Fibroblast of mammary gland (primary cell): ENCODE measurements at regions not wholly inside any gene's neighbourhood (a gene's known extent, or its start where the extent isn't known, plus 50 kb on each side); places are given as distances from the start of the nearest gene placed in this dataset.

Experiments
- DNase-seq: peaks from one replicate; pipeline ENCODE4 v3.0.0-alpha.2; 2010; ENCODE audit warnings: low read depth
- H3K4me3 ChIP-seq: 2 replicates; pipeline ENCODE4 v1.5.1; 2011; ENCODE audit warnings: low read depth, mild to moderate bottlenecking, low read length, moderate library complexity; ENCODE audit not compliant: control insufficient read depth
- TF ChIP-seq, protein P1 (sequence below): conservative IDR thresholded peaks from 2 replicates; pipeline ENCODE4 v1.5.1; 2011; ENCODE audit warnings: low read depth, low read length, inconsistent platforms; ENCODE audit not compliant: control insufficient read depth, insufficient read depth

DNA sequence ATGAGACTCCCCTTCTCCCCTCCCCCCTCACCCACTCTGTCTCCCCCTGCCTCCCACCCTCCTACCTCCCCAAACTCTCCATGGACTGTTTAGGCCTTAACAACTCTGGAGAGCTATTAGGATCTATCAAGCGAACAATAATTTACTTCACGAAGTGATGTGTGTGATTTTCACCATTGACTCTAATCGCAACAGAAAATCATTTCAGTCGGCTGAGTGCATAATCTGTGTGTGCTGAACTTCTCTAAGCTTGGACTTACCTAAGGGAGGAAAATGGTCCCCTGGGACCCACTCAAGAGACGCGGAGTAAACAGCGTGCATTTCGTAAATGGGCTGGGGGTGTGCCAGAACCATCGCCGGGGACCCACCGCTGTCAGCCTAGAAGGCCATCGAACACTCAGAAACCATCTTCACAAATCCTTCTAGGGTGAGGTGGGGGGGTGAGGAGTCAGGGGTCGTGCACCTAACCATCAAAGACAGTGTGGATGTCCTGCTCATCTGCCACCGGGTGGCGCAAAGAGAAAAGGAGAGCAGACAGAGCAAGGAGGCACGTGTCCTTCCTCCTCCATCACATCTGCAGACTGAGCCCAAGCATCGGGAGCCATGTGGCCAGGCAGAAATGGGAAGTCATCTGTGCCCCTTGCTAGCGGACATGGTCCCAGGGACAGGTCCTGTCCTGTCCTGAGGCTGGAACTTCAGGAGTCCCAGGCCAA lies 62.1 kb upstream of the NUP50 start:
- TF ChIP-seq, protein P1, sequence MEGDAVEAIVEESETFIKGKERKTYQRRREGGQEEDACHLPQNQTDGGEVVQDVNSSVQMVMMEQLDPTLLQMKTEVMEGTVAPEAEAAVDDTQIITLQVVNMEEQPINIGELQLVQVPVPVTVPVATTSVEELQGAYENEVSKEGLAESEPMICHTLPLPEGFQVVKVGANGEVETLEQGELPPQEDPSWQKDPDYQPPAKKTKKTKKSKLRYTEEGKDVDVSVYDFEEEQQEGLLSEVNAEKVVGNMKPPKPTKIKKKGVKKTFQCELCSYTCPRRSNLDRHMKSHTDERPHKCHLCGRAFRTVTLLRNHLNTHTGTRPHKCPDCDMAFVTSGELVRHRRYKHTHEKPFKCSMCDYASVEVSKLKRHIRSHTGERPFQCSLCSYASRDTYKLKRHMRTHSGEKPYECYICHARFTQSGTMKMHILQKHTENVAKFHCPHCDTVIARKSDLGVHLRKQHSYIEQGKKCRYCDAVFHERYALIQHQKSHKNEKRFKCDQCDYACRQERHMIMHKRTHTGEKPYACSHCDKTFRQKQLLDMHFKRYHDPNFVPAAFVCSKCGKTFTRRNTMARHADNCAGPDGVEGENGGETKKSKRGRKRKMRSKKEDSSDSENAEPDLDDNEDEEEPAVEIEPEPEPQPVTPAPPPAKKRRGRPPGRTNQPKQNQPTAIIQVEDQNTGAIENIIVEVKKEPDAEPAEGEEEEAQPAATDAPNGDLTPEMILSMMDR = peak; percentile 75
- DNase-seq = peak; percentile 80
- H3K4me3 ChIP-seq = no peak overlapping the region

DNA sequence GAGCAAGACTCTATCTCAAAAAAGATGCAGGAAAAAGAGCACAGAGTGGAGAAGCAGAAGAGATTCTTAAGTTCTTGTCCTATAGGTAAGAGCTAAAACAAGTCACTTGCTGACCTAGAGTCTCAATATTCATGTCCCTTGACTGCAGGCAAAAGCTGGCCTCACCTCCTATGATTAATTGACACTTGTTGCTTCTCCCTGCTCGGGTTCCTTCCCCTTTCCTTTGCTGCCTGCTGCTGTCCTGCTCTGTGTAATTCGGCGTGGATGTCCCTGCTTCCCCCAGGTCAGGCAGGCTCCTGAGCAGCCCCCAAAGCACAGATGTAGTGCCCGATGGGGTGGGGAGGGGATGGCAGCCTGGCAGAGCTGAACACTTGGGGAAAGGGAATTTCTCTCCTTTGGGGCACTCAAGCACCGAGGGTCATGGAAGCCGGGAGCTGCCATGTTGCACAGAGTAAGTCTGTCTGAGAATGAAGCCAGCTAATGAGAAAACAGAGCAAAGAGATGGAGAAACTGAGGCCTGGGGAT lies 60.8 kb upstream of the NUP50 start:
- no peak overlapping the region for H3K4me3 ChIP-seq
- TF ChIP-seq, protein P1 = no peak
- no peak for DNase-seq

DNA sequence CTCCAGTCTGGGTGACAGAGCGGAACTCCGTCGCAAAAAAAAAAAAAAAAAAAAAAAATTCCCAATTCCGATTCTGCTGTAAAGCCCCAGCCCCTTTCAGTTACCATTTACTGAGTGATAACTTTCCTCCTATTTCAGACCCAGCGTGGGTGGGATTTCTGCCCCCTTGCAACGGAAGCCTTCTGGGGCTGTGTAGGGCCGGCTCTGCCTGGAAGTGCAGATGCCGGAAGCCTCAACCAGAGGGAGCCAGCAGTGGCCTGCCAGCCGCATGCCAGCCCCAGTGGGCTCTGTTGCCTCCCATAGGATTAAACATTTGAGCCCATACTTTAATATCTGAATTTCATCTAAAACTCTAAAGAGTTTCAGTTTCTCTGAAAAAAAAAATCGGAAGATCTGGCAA lies 60.0 kb upstream of the NUP50 start:
- H3K4me3 ChIP-seq = no peak overlapping the region
- no peak for DNase-seq
- TF ChIP-seq, protein P1 = no peak

DNA sequence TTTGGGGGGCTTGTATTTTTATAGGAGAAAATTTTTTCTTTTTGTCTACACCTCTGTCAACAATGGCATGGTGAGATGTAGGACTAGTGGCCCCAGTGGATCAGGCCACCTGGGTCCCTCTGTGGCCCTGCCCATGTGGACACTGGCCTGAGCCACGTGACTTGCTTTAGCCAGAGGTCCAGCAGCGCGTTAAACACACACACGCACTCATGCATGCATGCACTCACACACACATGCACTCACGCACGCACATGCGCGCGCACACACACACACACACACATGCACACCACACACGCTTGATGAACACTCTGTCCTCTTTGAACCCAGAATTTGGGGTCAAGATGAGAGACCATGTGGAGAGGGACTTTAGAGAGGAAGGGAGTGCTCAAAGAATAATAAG lies 59.4 kb upstream of the NUP50 start:
- no peak for DNase-seq
- TF ChIP-seq, protein P1 = no peak

DNA sequence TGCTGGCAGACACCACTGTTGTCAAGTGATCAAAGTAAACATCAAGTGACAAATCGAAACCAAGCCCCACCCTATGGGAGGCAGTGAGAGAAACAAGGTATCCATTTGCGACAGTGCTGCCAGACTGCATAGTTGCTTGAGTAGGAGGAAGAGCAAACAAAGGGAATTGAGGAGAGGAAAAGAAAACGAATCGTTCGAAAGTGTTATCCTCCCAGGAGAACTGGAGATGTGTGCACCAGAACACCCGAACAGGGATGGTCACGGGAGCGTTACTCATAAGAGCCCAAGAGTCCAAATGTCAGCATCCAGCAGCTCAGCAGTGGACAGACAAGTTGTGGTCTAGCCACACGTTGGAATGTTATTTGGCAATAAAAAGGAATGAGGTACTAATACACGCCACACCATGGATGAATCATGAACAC lies 58.4 kb upstream of the NUP50 start:
- peak overlapping the region; percentile 32 for H3K4me3 ChIP-seq
- DNase-seq = peak; percentile 97
- TF ChIP-seq, protein P1 = no peak

More for the DNA sequence above, 59.4 kb upstream of the NUP50 start:
- H3K4me3 ChIP-seq = no peak overlapping the region

DNA sequence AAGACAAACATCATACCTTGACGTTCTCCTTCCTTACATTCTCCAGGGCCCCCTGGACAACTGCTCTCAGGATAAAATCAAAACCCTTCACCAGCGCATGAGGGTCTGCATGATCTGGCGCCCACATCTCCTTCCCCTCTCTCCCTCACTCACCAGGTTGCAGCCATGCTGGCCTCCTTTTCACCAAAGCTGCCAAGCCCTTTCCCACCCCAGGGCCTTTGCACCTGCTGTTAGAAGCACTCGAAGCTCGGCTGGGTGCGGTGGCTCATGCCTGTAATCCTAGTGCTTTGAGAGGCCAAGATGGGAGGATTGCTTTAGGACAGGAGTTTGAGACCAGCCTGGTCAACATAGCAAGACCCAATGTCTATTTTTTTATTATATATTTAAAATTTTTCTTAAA lies 56.1 kb upstream of the NUP50 start:
- TF ChIP-seq, protein P1 = no peak
- H3K4me3 ChIP-seq = no peak overlapping the region
- no peak for DNase-seq
